ENCODE measurements at regions not wholly inside any gene's neighbourhood (a gene's known extent, or its start where the extent isn't known, plus 50 kb on each side); places are given as distances from the start of the nearest gene placed in this dataset.
A peak's percentile ranks its signal among the peaks of the same experiment; 100 is the strongest.
"Not testable (repeated sequence)": the region's sequence is repeated elsewhere in the genome, so short reads cannot be mapped to it uniquely, and the experiment has no call there.

DNA sequence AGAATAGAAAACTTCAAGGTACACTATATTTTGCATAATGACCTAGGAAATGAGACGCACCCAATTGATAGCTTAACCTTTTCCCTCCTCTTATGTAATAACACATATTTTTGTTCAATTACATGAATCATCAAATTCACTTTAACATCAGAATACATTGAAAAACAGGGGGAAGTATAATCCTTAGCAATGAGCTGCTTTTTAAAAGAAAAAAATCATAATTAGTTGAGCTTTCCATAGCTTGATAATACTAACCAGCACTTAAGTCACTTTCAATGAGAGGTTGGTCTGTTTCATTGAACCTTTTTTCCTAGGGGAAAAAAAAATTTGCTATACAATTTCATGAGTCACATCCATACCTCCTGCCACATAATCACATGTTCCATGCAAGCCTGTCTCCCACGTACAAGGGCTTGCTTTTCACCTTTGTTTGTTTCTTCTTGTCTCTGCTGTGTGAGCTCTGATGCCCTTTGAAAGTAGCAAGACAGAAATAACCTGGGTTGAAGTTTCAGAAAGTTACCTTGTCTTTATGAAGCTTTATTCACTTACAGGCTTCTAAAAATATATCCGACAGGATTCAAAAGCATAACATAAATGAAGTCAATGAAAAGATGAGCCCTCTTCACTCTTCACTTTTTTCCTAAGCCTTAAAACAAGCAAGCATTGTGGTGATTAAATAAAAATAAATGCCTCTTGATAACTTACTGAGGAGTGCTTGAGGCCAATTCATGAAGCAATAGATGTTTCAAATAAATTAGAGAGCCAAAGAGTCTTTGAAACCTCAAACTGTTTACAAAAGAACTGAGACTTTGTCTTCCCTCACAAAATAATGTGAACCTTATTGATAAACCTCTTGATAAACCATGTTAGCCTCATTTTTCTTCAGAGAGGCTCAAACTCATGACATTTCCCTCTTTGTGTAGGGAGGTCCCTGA lies 108.5 kb downstream of the FEM1C start:
- no peak for DNase-seq

DNA sequence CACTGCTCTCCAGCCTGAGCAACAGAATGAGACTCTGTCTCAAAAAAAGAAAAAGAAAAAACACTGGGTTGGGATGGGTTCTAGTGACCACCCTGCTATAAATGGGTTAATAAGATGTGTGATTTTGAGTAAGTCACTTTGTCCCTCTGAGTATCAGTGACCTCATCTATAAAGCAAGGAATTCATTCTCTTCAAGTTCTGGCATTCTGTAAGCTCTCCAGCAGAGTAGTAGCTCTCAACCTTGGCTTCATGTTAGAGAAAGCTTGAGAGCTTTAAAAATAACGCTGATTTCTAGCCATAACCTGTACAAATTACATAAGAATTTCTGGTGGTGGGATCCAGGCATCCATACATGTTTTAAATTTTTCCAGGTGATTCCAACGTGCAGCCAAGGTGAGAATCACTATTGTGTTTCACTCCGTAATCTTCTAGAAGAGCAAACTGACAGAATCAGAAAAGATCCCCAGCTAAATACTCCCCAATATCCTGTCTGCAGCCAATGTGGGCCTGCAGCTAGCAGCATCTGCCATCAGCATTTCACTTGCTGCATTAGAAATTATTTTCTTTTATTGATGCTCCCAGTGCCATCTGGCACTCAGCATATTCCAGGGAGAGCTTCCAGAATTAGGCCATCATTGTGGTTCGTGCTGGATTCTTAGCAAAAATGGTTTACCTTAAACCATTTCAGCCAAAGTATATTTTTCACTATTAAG lies 109.4 kb downstream of the FEM1C start:
- DNase-seq, result peak; percentile 24

DNA sequence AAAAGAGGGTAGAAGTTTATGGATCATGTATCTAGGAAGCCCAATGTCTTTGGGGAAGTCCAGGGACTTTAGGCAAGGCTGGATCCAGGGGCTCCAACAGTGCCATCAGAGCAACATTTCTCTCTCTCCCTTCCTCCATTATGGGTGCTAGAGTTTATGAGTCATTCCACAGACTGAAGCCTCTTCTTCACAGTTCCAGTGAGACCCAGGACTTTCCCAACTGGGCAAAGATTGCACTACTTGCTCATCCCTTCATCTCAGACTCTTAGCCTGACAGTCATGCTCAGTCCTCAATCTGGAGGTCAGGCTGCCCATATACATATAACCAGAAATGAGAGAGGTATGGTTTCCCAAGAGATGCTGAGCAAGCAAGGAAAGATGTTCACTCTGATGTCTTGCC lies 110.7 kb downstream of the FEM1C start:
- no peak for DNase-seq

DNA sequence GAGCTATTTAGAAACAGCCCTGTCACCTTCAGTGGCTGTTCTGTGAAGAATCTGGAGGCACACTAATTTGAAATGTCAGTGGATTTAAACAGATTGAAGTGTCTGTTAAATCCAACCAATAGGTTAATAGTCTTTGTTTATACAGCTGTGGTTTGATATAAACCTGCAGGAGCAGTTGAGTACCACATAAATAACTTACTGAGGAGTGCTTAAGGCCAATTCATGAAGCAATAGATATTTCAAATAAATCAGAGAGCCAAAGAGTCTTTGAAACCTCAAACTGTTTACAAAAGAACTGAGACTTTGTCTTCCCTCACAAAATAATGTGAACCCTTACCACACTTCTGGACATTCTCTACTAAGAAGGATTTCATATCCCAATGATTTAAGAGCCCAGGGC lies 111.9 kb downstream of the FEM1C start:
- DNase-seq, result no peak

DNA sequence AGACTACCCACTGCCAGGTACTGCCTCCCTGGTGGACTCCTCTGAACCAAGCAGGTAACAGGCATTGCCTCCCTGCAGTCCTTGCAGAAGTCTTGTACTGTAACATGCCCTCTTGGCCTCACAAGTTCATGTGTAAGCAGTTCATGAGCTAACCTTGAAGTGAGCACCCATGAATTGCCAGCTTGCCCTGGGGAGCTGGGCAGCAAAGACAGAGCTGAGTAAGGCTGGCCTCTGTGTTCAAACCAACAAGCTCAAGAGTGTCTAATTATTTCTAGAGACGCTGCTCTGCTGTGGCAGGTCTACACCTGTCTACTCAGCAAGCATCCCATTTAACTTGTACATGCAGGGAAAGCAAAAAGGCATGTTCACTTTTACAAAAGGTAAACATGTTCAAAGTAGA lies 113.5 kb downstream of the FEM1C start:
- DNase-seq, result no peak

DNA sequence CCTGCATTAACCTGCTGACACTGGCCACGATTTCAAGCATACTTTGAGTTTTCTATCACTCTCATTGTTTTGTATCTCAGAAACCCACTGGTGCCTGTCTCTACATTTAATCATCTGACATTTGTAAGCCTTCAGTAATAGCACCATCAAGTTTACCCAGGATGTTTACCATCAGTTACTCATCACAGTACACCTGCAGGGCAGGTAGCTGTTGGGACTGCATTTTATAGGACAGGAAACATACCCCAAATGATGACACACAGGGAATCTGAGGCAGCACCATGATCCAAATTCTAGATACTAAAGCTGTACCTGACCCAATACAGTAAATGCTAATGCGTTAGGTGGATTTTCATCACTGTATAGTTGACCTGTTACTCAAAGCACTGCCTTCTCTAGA lies 114.2 kb downstream of the FEM1C start:
- DNase-seq, result no peak

DNA sequence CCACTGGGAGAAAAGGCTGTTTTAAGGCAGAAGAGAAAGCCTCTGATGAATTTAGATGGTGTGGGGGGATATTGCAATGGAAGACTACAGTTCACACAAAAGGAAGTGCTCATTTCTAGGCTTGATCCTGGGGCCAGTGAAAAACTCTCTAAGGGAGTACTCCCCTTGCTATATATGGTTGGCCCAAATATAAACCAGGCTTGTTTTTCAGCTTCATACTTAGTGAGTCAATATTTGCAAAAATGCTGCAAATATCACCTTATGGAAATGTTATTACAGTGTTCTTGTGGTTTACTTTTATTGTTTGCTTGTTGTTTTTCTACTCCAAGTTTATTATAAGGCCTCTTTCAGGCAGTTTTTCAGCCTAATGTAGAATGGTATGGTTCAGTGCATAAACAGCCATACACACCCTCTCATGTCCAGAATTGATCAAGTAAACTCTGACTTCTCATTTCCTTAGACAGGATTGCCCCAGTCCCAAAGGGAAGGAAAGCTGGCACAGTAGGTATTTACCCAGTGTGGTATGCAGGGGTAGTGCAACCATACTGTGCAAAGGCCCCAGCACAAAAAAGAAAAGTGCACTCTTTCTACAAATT lies 115.1 kb downstream of the FEM1C start:
- DNase-seq, result no peak

DNA sequence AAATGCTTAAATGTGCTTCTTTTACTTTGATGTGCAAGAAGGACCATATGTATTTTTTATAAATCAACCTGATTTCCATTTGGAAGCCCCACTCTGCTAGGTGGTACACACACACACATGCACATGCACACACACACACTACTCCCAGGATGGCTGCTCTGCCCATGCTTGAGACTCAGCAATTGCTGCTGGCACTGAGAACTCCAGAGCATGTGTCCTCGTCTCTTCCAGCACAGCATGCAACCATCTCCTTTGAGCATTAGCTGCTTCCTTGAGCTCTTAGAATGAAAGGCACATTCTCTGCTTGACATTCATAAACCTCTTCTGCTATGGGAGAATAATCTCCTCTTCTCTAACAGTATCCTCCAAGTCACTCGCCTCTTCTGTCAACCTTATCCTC lies 115.9 kb downstream of the FEM1C start:
- no peak for DNase-seq

DNA sequence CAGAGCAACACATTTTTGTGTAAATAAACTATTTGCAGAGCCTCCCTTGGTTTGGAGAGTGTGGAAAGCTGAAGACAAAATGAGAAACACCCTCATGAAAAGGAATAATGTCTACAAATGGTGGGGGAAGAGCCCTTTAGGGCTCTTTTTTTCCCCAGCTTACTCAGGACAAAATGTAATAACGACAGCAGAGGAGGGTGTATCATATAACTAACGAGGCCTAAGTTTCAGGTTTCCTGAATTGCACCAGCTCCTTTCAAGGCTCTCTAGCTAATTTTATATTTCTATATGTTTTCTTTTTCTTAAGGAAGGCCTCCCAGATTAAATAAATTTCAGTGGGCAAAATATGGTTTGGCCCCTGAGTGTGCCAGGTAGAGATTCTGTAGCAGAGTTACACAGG lies 116.3 kb downstream of the FEM1C start:
- no peak for DNase-seq

DNA sequence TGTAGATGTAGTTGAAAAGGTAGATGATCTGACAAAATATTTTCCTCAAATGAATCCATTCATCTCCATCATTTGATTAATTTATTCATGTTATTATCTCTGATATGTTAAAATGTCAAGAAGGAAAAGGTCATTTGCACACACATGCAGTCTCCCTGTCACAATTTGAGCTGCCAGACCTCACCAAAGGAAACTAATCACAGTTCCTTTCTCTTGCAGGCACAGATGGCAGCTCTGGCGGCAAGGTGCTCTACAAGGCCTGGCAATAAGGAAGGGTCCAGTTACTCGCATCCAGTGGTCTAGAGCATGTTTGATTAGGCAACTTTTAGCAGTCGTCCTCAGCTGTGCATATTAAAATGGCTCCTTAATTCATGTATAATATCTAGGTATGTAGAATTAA lies 120.1 kb downstream of the FEM1C start:
- DNase-seq, result no peak

DNA sequence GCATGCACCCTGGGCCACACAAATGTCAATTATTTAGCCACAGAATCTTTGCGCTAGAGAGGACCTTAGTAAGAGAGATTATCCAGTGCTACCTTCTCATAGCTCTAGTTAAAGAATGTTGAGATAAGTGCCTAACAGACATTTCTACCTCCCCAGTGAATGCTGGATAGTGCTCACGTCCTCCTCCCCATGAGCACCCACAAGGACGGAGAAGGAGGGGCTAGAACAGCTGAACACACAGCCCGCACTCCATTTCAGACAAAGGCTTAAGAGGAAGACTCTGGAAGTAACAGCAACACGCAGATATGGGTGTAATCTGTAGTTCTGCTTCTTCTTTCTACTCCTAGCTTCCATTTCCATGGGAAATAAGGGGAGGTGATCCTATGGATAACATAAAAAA lies 120.5 kb downstream of the FEM1C start:
- no peak for DNase-seq

DNA sequence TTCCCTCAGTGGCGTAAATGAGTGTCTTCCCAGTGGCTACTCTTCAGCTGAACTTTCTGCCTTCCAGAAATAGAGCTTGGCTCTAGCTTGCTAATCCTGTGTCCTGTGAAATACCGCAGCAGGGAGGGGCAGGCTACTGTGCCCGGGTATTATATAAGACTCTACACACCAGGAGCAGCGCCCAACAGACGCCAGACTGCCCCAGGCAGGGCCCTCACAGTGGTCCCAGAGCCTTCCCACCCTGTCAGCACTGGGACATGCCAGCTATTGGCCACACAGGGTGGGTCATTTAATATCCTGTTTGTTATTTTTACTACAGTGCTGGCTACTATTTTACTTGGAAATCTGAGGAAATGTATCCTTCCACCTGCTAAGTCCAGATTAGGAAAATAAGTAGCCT lies 121.0 kb downstream of the FEM1C start:
- no peak for DNase-seq

DNA sequence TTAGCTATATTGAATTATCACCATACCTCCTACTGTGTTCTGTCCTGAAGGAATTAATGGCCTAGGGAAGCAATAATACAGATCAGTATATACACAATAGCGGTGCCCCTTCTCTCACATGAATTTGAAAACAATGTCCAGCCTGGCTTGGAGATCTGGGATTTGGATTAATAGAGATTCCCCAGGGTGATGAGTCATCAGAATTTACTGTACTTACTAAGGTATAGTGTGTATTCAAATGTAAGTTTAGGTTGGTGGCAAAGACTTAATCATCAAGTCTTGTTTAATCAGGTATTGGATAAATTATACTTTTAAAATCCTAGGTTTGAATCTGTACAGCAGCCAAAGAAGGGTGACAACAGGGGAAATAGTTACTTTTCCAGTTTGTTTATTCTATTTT lies 121.5 kb downstream of the FEM1C start:
- no peak for DNase-seq

DNA sequence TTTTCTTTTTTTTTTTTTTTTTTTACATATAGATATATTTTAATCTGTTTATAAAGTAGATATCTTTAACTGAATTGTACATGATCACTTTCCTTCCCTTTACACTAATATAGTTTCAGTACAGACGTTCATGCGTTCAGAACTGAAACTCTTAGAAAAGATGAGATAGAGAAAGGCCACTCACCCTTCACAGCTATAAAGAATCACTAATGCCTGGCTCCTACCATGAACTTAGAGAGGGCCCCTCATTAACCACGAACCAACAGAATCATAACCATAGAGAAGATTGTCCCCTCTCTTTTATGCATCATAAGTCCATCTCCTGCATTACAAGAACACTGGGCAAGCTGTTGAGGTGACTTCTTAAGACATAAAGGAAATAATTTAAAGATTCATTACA lies 123.8 kb downstream of the FEM1C start:
- DNase-seq, result not testable (repeated sequence)

DNA sequence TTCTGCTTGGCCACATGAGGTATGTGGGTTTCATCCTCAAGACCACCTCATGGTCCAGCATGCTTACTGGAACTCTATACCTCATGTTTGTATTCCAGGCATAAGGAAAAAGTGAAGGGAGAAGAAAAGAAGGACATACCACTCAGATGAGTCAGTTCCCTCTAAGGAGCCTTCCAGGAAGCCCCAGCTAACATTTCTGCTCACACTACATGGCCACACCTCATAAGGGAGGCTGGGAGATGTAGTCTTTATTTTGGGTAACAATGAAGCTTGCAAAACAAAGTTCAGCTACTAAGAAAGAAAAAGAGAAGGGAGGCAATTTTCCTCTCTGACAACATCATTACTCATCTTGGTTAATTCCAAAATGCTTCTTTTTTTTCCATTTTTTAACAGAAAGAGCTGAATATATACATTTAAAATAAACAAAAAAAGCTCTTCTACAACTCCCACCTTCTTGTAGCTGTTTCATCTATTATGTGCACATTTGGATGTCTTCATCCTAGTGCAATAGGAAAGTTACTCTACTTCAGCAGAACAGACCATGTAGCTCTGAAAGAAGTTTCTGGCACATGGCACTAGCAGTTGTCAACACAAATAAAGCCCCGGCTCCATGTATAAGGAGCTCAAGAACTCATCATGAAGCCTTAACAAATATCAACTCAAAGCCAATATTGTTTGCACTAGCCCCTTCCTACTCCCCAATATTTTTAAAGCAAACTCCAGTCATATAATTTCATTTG lies 123.6 kb upstream of the CCDC112 start:
- DNase-seq, result no peak

DNA sequence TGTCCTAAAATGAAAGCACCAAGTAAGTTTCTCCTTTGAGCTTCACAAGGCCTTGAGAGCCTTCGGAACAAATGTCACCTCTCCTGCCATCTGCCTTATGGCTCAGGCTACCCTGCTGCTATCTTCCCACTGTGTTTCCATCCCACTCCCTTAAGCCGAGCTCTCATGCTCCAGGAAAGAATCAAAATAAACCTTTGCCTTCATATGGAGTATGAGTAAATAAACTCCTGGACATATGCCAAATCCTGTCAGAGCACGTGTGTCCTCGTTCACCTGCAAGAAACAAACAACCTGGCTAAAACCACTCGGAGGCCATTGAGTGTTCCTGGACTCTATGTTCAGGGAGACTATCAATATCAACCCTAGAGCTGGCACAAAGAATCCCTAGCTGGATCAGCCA lies 122.3 kb upstream of the CCDC112 start:
- no peak for DNase-seq

DNA sequence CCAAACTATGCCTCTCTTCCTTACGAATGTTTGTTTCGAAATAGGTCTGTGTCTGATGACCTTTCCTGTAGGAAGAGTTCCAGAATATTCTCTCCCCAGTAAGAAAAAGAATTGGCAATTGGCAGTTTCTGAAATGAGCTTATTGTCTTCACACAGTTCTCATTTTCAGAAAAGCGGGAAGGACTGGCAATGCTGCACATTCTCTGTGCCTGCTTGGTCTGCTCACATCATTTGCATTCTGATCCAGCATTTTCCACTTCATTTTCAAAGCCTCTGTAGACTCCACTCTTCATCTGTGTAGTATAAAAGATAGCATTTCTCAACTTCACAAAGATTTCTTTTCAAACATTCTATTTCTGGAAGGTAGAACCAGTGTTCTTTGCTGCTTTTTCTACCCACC lies 120.6 kb upstream of the CCDC112 start:
- no peak for DNase-seq

DNA sequence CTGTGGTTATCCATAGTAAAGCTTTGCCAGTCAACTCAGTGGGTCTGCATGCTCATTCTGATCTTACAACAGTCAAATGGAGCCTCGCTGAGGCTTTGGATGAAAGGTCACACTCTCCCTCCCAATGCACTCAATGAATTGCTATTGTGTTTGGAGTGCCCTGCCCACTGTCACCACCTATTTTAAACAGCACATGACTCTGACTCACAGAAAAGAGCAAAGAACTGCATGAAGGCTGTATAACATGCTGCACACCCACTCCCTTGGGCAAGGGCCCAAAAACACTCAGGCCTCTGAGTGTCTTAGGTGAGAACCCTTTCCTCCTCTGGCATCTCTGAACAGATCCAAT lies 118.7 kb upstream of the CCDC112 start:
- no peak for DNase-seq

DNA sequence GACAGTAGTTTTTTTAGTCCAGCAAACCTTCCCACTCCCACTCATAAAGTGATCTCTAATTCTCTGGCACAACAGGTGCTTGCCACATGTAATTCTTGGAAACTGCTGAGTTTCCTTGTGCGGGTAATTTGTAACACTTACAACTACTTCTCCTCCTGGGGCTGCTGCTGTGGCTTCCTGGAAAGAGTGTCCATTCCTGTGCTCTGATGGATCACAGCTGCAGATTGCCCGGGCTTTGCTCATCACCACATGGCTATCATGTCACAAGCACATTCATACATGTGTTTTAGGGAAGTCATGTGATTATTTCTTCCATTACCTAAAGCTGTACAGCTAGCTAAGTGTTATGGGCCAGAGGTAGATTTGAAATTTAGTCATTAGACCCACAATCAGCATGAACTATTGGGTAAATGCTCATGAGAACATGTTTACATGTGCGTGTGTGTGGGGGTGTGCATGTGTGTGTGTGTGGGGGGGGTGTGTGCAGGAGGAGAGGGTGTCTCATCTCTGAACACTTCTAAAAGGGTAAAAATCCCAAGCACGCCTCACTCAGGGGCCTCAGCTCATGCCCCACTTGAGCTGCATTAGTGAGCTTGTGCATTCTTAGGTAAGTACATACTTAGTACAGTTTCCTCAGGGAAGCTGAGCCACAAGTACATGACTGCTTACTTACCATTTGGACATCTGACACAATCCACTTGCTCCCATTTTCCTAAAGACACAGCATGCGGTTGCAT lies 118.1 kb upstream of the CCDC112 start:
- no peak for DNase-seq

DNA sequence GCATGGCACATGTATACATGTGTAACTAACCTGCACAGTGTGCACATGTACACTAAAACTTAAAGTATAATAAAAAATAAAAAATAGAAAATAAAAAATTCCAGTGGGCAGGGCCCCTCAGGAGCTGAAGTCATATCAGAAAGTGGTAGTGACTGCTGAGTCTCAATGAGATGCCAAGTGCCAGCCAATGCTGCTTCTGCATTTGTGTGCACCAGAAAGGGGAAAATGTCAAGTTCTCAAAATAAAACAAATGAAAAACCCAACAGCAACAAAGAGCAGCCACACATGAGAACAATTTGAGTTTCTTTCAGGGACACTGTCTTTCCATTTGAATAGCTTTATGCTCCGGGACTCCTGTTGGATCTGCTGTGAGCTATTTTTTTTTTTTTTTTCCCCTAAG lies 117.2 kb upstream of the CCDC112 start:
- no peak for DNase-seq

DNA sequence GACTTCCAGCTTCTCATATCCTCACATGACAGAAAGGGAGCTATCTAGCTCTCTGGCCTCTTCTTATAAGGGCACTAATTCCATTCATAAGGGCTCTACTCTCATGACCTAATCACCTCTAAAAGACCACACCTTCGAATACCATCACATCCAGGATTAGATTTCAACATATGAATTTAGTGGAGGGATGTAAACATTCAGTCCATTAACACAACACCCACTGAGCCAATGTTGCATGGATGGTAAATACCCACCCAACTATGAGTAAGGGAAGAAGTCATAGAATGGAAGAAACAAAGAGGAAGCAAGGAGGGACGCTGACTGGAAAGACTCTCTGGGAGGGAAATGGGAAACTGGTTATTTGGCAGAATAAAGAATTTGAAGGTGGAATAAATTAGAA lies 112.6 kb upstream of the CCDC112 start:
- no peak for DNase-seq

DNA sequence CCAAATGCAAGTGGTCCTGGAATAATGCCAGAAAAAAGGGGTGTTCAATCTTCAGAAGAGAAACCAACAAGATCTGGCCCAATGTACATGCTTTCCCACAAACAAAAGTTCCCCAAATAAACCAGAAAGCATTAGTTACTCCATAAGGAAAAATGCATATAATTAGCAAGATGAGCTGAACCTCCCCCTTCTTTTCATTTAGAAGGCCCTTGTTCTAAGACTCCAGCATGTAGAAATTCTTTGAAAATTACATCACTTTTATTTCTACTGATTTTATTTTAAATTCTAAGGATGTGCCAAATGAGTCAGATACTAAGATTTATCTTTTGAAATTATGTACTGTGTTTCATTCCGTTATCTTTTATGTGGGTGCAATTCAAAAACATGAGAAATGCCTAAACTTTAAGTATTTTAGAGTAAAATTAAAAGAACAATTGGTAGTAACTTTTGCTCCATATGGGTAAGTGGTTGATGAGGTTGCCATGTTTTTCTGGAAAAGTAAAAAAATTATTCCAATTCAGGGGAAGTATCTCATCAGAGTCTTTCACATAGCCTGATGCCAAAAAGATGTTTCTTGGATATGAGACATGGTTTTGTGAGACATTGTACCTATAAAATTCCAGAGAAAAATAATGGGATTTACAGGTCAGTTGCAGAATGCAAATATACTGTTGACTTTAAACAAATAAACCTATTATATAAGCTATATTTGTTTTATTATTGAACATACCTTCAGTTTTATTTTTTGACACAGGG lies 106.5 kb upstream of the CCDC112 start:
- no peak for DNase-seq
